NCI-H748 (cell line): ENCODE measurements at regions not wholly inside any gene's neighbourhood (a gene's known extent, or its start where the extent isn't known, plus 50 kb on each side); places are given as distances from the start of the nearest gene placed in this dataset.

Experiments used
- DNase-seq: peaks from one replicate; lab custom pipeline; 2025; ENCODE audit not compliant: unreplicated experiment; lab: John Stamatoyannopoulos, UW

- no peak for DNase-seq
Observed at GRCh38 chr21:39124681-39125251, 58.5 kb downstream of the PSMG1 start.

- no peak for DNase-seq
Observed at GRCh38 chr21:39123375-39123774, 59.9 kb downstream of the PSMG1 start.

GRCh38 chr21:39121600-39122355 is 61.5 kb downstream of the PSMG1 start:
- DNase-seq = no peak

DNA sequence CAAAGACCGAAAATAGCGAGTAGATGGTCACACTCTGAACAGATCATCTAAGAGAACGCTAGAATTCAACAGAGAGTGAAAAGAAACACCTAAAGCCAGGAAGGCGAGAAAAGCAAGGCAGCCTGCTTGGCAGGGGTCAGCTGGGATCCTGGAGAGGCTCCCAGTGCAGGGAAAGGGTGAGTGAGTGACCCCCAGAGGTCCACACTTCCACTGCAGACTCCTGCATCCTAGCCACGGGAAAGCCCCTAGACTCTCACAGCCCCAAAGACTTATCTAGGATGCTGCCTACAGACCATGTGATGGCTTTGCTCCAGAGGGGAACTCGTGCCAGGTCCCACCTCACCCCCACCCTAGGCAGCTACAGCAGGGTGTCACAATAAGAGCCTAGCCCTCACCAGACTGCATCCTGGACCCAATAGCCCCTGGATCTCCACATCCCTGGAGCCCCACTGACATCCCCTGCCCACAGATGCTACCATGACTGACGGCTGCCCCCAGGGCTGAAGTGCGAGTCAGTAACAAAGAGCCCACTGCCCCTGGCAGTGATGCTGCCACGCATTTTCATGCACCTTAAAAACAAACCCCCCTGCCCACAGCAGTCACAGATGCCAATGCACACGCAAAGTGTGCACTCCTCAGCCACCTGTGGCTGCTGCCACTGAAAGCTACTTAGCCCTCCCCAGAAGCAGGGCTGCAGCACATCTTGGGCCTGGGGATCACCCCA is 62.2 kb downstream of the PSMG1 start:
- peak; percentile 9 for DNase-seq

GRCh38 chr21:39119891-39120290 is 63.4 kb downstream of the PSMG1 start:
- no peak for DNase-seq

DNA sequence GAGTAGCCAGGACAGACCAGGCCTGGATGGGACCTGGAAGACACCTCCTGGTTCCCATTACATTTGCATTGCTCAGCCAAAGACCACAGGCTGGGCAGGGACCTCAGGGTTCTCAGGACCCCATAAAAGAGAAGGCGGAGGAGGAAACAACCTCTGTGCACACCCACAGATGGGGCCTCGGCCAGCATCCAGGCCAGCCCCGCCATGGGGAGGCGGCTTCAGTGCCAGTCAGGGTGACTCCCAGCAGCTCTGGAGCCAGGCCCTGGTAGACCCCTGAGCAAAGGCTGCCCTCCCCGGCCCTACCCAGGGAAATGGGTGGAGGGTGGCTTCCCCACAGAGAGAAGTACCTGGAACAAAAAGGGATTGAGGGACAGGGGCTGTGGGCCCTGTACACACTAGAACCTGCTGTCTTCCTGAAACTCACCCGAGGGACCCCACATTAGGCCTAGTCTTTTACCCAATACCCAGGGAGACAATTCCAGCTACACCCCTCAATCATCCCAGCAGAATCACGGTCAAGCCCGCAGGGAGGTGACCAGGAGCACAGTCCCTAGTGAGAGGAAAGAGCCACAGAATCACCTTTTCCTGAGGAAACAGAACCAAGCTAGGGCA is 64.5 kb downstream of the PSMG1 start:
- no peak for DNase-seq

DNA sequence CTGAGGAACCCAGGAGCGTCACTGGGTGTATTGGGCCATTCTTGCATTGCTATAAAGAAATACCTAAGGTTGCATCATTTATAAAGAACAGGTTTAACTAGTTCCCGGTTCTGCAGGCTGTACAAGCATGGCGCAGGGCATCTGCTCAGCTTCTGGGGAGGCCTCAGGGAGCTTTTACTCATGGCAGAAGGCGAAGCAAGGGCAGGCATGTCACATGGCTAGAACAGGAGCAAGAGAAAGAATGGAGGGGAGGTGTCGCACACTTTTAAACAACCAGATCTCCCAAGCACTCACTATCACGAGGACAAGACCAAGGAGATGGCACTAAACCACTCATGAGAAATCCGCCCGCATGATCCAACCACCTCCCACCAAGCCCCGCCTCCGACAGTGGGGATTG is 65.2 kb downstream of the PSMG1 start:
- DNase-seq = no peak

- DNase-seq = no peak
Observed at GRCh38 chr21:39117440-39117970, 65.7 kb downstream of the PSMG1 start.

DNA sequence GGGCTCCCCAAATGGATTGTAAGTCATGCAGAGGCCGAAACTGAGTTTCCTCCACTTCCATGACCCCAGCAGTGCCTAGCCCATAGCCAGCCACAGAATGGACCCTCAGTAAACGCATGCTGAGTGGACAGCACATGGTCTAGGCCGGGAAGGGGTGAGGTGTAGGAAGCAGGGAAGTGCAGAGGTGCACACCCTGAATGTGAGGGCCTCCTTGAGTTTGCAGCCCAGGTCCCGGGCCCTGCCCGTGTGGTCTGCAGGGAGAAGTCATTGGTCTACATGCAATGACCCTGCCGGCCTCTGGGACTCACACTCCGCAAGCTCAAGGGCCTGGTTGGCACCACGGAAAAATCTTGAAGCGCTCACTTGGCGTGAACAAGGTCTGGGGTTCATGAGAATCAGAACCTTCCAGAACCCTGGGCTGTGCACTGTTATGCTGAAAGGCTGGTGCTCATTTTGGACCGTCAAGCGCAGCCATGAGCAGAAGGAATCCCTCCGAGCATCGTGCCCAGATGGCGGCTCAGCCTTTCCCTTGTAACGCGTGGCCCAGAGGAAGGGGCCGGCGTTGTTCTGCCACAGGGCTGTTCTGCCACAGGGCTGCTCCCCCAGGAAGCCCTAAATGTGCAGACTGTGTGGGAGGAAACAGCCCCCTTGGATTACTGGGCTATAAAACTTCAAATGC is 66.4 kb downstream of the PSMG1 start:
- DNase-seq = no peak

DNA sequence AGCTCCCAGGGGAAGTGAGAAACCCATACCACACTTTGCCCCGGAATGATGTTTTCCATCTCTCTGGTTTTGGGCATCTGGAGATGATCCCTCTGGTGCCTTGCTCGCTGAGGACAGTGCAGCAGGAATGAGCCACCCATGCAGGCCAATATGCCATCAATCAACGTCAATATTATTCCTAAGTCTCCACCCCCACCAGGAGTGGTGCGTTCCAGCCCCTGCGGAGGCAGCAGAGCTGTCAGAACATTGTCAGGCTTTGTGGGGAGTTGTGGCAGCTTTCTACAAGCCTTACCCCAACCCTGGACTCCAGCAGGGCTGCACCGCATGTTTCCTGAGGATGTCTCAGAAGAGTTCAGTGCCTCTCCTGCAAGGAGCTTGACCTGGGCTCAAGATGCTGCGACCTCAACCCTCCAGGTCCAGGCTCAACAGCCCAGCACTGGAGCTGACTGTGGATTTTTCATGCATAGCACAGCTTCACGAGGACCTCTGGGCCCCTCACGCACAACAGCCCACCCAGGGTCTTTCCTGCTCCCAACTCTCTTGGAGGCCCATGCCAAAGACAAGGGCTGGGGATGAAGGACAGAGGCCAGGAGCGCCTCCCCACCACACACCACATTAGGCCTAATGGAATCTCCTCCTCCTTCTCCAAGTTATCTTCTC is 67.5 kb downstream of the PSMG1 start:
- no peak for DNase-seq

GRCh38 chr21:39114871-39115575 is 68.2 kb downstream of the PSMG1 start:
- no peak for DNase-seq

DNA sequence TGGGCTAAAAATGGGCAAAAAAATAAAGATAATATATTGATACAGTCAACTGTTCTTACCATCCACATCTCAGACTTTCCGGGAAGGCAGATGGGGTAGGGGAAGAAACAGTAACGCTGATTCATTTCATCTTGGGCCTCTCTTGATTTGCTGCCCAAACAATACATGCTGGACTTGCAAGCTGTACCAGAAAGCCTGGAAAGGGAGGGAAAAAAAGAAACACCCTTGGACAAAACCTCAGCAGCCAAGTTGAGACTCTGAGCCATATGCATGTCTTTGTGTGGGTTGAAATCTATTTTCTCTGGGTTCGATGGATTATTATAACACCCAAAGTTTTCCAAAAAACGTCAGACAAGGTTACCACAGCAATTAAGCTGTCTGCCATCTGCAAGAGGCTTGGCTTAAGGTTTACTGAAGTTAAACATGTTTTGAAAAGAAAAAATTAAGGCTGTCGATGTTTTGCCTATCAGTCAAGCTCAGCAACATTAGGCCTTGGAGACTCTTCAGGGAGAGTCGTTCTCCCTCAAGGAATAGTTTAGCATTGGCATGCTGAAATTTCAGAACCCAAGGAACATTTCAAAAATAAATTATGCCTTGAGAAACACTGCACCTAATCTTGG is 71.2 kb downstream of the PSMG1 start:
- no peak for DNase-seq

DNA sequence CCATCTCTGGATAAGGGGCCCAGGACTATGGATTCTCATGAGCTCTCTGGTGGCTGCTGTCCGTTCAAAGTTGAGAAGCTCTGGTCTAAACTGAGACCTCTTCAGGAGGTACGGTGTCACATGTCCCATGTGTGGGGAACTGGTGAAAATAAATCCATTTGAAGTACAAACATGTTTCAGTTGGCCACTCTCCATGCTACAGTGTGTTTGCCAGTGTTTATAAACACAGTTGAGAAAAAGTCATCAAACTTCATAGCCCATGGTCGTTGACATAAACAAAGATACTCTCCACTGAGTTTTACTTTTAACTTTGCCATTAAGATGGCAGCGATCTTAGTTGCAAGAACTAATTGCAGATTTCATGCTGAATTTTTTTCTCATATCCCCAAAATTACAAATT is 72.8 kb downstream of the PSMG1 start:
- DNase-seq = no peak

- DNase-seq = no peak
Observed at GRCh38 chr21:39109596-39110210, 73.5 kb downstream of the PSMG1 start.

DNA sequence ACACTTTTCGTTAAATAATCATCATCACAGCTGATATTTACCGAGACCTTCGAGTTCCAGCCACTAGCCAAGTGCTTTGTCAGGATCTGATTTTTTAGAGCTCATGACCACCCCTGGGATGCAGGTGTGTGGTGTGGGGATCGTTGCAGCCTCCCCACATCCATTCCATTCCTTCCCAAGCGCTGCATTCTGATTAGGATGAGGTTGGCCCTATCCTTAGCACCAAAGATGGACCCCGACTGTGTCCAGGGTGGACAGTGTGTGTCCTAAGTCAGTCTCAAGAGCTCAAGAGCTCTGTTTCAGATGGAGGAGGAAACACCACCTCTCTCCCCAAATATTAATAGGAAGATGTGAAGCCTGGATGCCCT is 74.1 kb downstream of the PSMG1 start:
- no peak for DNase-seq

- no peak for DNase-seq
Observed at GRCh38 chr21:39108291-39109162, 74.7 kb downstream of the PSMG1 start.

DNA sequence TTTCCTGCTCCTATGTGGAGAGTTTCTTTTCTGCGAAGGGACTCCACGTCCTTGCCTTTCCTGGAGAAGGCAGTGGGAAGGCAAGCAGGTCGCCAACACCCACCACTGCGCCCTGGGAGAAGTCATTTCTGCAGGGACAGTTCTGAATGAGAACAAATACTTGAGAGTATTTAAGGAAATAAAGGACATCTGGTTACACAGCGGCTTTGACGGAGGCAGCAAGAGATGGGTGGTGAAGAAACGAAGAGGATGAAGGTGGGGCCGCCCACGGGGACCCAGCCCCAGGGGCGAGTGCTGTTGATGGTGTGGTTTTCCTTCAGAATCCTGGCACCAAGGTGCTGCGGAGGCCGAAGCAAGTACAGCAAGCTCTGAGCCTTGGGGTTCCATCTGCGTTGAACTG is 75.5 kb downstream of the PSMG1 start:
- DNase-seq = no peak

DNA sequence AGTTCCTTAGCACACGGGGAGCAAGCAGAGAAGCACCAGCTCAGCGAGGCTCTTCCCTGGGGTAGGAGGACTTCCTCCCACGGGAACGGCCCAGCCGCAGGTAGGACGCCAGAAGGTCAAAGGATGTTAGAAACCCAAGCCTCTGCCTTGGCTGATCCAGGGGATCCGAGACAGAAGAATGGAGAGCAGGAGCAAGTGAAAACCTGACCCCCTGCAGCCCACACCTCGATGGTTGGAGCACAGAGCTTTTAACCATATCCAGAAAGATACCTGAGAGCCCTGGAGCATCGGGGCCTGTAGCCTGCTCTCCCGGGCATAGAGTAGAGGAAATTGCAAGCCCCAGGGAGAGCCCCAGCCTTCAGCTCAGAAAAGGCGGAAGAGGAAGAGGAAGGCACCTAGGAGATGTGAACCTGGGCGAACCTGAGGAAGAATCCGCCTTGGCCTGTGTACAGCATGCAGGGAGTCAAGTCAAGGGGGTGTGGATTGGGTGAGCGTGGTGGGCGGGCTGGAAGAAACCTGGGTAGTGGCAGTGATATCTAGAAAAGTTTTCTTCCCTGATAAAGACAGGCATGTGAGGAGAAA is 76.3 kb downstream of the PSMG1 start:
- DNase-seq = no peak
